ENCODE measurements at regions not wholly inside any gene's neighbourhood (a gene's known extent, or its start where the extent isn't known, plus 50 kb on each side); places are given as distances from the start of the nearest gene placed in this dataset.

DNA sequence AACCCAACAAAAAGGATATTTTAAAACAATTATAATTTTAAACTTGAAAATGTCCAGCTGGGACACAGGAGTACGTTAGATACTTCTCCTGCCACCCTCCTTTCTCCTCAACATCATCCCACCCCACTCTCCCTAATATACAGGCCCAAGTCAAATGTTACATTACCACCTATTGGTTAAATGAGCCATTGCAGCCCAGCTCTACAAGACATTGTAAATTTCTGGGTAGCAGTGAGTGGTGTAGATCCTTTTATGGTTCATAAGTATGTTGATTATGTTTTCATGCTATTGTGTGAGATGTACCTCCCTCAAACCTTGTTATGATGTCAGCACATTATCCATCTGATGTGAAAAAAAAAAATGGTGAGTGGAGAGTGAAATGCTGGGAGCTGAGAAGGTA, 187.1 kb upstream of the BCOR start:
- CTCF ChIA-PET, result no interaction called here
- POLR2A ChIA-PET, result no interaction called here
- DNase-seq (ENCODE audit: low read depth), result no peak
- Histone ChIP-seq H3K27me3 (ENCODE audit: control insufficient read depth, insufficient read depth, low read length) (no peaks in the 10 kb centered on the region), H3K36me3 (ENCODE audit: control insufficient read depth, insufficient read depth, low read length) (no peaks in the 10 kb centered on the region), H3K4me3 (ENCODE audit: low read depth, low read length) (no peak overlapping the region)
- TF ChIP-seq, protein P1, sequence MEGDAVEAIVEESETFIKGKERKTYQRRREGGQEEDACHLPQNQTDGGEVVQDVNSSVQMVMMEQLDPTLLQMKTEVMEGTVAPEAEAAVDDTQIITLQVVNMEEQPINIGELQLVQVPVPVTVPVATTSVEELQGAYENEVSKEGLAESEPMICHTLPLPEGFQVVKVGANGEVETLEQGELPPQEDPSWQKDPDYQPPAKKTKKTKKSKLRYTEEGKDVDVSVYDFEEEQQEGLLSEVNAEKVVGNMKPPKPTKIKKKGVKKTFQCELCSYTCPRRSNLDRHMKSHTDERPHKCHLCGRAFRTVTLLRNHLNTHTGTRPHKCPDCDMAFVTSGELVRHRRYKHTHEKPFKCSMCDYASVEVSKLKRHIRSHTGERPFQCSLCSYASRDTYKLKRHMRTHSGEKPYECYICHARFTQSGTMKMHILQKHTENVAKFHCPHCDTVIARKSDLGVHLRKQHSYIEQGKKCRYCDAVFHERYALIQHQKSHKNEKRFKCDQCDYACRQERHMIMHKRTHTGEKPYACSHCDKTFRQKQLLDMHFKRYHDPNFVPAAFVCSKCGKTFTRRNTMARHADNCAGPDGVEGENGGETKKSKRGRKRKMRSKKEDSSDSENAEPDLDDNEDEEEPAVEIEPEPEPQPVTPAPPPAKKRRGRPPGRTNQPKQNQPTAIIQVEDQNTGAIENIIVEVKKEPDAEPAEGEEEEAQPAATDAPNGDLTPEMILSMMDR (IDR thresholded peaks at IDR 0.05; ENCODE audit: insufficient read depth, low read depth, low read length), result no peak

DNA sequence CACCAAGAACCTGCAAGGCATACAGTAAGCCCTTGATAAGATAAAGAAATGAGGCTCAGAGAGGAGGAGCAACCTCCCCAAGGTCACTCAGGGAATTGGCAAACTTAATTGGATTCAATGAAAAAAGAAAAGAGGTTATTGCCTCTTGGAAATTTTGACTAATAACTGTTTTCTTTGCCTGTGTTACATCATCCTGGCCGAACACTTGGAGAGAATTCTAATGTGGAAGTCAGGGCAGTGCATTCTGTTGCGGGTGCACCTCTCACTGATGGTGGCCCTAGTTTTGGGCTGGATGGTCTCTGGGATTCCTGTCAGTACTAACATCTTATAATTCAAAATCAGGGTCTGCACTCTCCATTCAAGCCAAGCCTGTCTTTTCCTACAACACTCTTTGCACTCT, 186.2 kb upstream of the BCOR start:
- Histone ChIP-seq H3K36me3 (ENCODE audit: control insufficient read depth, insufficient read depth, low read length) (no peaks in the 10 kb centered on the region), H3K27me3 (ENCODE audit: control insufficient read depth, insufficient read depth, low read length) (no peaks in the 10 kb centered on the region), H3K4me3 (ENCODE audit: low read depth, low read length) (no peak overlapping the region)
- CTCF ChIA-PET, result interaction anchor here (1.0 kb wide), 1 partner anchor 17 kb away, joined by 3 read pairs; no protein-coding TSS in a partner anchor
- TF ChIP-seq, protein P1 (IDR thresholded peaks at IDR 0.05; ENCODE audit: insufficient read depth, low read depth, low read length), result no peak
- no peak for DNase-seq (ENCODE audit: low read depth)
- POLR2A ChIA-PET, result no interaction called here

DNA sequence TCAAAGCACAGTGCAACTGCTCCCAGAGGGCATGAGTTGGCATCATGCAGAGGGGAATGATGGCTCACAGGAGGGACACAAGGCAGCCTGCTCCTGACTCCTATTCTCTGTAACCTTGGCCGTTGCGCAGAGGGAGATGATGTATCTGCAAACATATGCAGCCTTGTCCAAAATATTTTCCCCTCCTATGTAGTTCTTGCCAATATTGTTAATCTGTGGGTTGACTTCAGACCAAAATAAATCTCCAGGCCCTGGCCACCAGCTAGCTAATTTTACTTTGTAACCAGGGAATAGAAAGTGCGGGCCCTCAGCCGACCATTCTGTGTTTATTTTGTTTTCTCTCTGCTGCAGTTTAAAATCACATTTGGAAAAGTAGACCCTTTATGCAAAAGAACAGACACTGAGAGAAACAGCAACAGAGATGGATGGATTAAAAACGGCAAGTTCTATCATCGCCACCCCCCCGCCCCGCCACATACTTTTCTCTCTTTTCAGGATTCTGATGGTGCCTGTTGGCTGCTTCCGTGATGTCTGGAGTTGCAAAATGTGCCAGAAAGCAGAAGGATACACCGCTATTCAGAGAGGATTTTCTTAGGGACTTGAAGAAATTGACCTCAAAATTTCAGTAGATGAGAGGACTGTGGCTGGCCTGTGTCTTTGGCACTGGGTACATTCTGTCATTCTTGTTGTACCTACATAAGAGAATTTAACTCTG, 185.3 kb upstream of the BCOR start:
- CTCF ChIA-PET, result interaction anchor here (1.0 kb wide), 1 partner anchor 18 kb away, joined by 3 read pairs; no protein-coding TSS in a partner anchor
- POLR2A ChIA-PET, result no interaction called here

DNA sequence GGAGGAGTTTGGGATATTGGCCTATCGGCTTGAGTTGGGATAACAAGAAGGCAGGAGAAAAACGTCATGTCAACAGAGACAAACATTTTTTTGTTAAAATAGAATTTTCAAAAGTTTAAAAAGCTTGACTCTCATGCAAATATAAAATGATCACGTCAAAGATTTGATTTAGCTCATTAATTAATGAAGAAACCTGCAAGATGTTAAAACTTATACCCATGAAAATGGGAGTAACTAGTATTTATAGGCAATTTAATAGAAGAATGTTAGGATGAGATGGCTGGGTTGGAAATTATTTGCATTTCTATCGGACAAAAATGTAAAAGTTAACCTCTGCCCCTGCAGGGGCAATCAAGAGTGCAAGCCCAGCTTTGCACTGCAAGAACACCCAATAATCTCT, 184.6 kb upstream of the BCOR start:
- H3K36me3 ChIP-seq (ENCODE audit: control insufficient read depth, insufficient read depth, low read length), result no peaks in the 10 kb centered on the region
- ChIA-PET CTCF (no interaction called here), POLR2A (no interaction called here)
- TF ChIP-seq, protein P1 (IDR thresholded peaks at IDR 0.05; ENCODE audit: insufficient read depth, low read depth, low read length), result no peak
- no peak for DNase-seq (ENCODE audit: low read depth)
- no peaks in the 10 kb centered on the region for H3K27me3 ChIP-seq (ENCODE audit: control insufficient read depth, insufficient read depth, low read length)
- H3K4me3 ChIP-seq (ENCODE audit: low read depth, low read length), result no peak overlapping the region

More for the DNA sequence above, 185.3 kb upstream of the BCOR start:
- H3K36me3 ChIP-seq (ENCODE audit: control insufficient read depth, insufficient read depth, low read length), result no peaks in the 10 kb centered on the region
- TF ChIP-seq, protein P1 (IDR thresholded peaks at IDR 0.05; ENCODE audit: insufficient read depth, low read depth, low read length), result no peak
- no peak for DNase-seq (ENCODE audit: low read depth)
- H3K27me3 ChIP-seq (ENCODE audit: control insufficient read depth, insufficient read depth, low read length), result no peaks in the 10 kb centered on the region
- no peak overlapping the region for H3K4me3 ChIP-seq (ENCODE audit: low read depth, low read length)

DNA sequence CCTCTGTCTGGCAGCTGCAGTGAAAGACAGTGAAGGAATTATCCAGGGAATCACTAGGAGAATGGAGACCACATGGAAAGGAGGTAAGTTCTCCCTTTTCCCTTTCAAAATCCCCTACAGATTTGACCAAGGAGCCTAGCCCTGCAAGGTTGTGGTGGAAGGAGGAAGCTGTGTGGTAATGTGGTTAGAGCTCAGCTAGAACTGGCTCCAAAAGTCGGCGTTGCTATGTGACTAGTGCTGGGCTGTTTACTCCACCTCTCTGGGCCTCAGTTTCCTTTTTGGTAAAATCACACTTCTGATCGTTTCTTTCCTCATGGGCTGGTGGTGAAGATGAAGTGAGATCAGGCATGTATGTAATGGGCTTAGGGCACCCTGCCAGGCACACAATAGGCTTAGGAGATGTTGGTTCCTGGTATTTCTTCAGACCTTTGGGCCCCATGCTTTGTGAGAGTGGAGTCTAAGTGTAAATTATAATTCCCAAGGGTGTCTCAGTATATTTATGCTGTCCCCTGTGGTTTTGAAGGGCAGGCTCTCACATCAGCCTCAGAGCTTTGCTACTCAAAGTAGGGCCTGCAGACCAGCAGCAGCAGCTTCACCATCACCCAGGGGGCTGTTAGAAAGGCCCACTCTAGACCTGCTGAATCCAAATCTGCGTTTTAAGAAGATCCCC, 183.7 kb upstream of the BCOR start:
- no peak overlapping the region for H3K4me3 ChIP-seq (ENCODE audit: low read depth, low read length)
- DNase-seq (ENCODE audit: low read depth), result no peak
- H3K27me3 ChIP-seq (ENCODE audit: control insufficient read depth, insufficient read depth, low read length), result no peaks in the 10 kb centered on the region
- POLR2A ChIA-PET, result no interaction called here
- TF ChIP-seq, protein P1 (IDR thresholded peaks at IDR 0.05; ENCODE audit: insufficient read depth, low read depth, low read length), result no peak
- CTCF ChIA-PET, result no interaction called here
- no peaks in the 10 kb centered on the region for H3K36me3 ChIP-seq (ENCODE audit: control insufficient read depth, insufficient read depth, low read length)

Data from BJ (cell line).